VCaP (cell line): ENCODE measurements at regions not wholly inside any gene's neighbourhood (a gene's known extent, or its start where the extent isn't known, plus 50 kb on each side); places are given as distances from the start of the nearest gene placed in this dataset.

Source experiments
- H3K27ac ChIP-seq: fragments of 450-650 bp; 2 replicates; pipeline ENCODE4 v1.5.1; 2017
- TF ChIP-seq, protein P1 (sequence below): fragments of 450-650 bp; conservative IDR thresholded peaks from 2 replicates; pipeline ENCODE4 v1.5.1; 2017; ENCODE audit warnings: mild to moderate bottlenecking, moderate library complexity

DNA sequence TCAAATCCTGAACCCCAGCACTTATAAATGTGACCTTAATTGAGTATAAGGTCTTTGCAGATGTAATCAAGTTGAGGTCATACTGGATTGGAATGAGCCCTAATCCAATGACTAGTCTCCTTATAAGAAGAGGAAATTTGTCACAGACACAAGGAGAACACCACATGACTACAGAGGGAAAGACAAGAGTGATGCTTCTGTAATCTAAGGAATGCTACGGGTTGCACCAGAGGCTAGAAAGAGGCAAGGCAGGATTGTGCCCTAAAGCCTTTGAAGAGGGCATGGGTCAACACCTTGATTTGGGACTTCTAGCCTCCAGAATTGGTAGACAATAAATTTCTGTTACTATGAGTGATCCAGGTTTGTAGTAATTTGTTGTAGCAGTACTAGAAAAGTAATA, 135.0 kb downstream of the FOXG1 start:
- no peak overlapping the region for H3K27ac ChIP-seq
- TF ChIP-seq, protein P1, sequence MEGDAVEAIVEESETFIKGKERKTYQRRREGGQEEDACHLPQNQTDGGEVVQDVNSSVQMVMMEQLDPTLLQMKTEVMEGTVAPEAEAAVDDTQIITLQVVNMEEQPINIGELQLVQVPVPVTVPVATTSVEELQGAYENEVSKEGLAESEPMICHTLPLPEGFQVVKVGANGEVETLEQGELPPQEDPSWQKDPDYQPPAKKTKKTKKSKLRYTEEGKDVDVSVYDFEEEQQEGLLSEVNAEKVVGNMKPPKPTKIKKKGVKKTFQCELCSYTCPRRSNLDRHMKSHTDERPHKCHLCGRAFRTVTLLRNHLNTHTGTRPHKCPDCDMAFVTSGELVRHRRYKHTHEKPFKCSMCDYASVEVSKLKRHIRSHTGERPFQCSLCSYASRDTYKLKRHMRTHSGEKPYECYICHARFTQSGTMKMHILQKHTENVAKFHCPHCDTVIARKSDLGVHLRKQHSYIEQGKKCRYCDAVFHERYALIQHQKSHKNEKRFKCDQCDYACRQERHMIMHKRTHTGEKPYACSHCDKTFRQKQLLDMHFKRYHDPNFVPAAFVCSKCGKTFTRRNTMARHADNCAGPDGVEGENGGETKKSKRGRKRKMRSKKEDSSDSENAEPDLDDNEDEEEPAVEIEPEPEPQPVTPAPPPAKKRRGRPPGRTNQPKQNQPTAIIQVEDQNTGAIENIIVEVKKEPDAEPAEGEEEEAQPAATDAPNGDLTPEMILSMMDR = no peak

DNA sequence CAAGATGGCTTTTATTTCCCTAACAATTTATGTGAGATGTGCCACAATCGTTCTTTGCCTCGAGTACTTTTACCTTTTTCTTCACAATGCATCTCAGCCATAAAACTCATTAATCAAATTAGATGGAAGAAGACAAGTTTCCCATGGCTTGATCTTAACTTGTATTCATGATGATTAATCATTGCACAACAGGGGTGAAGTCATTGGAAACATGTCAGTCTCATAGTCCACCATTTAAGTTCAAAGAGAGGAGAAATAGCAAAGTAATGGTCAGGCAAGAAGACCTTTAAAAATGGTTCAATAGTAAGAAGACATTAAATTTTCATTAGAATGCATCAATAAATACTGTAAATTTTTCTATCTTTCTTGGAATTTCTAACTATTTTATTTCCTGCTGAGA, 136.3 kb downstream of the FOXG1 start:
- TF ChIP-seq, protein P1 = no peak
- H3K27ac ChIP-seq = no peak overlapping the region

DNA sequence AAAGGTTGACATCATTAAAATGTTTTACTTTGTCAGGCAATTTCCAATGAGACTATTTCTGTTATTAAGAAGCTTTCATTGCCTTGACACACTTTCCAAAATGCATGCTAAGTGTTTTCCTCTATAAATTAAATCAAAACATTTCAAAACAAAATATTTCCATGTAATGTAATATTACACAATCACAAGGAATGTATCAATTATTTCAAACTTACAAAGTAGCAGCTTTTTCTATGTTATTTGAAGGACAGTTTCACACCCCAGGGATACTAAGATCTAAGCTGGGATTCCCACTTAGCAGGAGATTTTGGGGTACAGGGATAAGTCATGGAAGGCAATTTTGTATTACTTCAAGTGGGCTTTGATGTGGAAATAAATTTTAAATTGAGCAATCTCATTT, 144.9 kb downstream of the FOXG1 start:
- H3K27ac ChIP-seq = no peak overlapping the region
- TF ChIP-seq, protein P1 = no peak

DNA sequence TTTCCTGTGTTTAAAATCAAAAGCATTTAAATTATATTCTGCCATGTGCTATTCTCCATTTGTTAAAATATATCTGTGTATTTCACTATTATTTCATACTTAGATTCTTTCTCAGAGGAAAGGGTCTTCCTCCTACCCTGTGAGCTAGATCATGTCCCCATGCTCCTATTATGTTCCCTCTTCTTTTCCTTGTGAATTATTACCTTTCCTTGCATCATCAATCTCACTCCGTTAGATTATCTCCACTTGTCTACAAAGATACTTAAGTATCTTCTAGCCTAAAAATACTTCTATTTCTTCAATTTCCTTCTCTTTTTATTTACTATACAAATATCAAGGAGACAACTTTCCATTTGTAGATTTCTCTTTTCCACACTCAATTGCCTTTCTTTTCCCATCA, 146.5 kb downstream of the FOXG1 start:
- no peak overlapping the region for H3K27ac ChIP-seq
- TF ChIP-seq, protein P1 = no peak

DNA sequence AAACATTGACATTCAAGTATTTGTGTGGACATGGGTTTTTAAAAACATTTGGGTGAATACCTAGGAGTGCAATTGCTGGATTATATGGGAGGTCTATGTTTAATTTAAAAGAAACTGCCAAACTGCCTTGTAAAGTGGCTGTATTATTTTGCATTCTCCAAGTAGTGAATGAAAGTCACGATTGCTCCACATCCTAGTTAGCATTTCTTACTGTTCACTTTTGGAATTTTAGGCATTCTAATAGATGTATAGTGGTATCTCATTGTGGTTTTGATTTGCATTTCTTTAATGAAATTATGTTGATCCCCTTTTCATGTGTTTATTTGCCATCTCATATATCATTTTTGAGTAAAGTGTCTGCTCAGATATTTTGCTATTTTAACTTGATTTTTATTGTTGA, 159.5 kb downstream of the FOXG1 start:
- H3K27ac ChIP-seq = no peak overlapping the region
- TF ChIP-seq, protein P1 = no peak

DNA sequence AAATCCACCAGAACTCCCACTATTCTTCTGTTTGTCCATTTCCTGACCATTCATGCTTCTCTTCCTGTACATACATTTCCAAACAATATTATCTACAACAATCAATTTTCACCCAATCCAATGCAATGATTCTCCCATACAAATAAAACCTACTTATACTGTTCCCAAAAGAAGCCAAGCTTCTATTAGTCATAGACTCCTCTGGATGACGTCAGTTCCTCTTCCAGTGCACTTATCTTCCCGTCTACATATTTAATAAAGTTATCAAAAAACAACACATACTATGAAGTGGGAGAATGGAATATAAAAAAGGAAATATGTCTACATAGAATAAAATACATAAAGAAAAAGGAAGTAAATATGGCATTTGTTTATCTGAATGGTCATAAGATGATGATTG, 165.4 kb downstream of the FOXG1 start:
- no peak overlapping the region for H3K27ac ChIP-seq
- TF ChIP-seq, protein P1 = no peak

DNA sequence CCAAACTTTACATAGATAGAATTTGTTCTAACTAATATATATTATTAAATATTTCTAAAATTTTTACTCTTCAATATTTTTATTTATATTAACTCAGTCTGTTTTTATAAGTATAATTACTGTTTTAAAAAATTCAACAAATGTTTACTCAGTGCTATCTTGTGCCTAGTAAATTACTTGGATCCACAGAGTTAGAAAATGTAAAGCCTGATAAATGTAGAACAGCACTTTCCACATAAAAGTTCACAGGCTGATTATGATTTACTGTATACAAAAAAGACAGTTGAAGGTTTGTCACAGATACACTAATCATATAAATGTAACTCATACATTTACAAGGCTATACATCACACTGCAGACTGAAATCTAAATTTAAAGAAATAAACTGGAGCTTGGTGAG, 170.0 kb downstream of the FOXG1 start:
- H3K27ac ChIP-seq = peak overlapping the region; percentile 68
- TF ChIP-seq, protein P1 = no peak

DNA sequence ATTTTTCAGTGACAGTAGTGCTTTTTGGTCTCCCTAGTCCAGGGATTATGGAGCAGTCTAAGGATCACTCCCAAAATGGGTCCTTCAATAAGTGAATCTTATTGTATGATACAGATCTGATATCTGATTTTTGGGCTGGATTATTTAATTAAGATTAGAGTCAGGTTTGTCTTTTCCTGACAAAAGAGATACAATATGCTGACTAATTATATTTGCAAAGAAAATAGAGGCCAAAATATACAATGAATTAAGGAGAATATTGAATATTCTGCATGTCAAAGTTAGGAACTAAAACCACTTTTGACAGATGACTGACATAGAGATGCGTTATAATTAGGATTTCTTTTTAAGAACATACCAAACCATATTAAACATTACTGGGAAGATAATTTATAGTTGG, 175.2 kb downstream of the FOXG1 start:
- TF ChIP-seq, protein P1 = no peak
- no peak overlapping the region for H3K27ac ChIP-seq
